ENCODE measurements at regions not wholly inside any gene's neighbourhood (a gene's known extent, or its start where the extent isn't known, plus 50 kb on each side); places are given as distances from the start of the nearest gene placed in this dataset.
"Not testable (repeated sequence)": the region's sequence is repeated elsewhere in the genome, so short reads cannot be mapped to it uniquely, and the experiment has no call there.

GRCh38 chrX:137194164-137194563 lies 160.4 kb upstream of the GPR101 start:
- Mint-ChIP-seq H3K9me3 (peaks cover 3% of the 10 kb centered on the region), H3K27ac (no peak overlapping the region), H3K4me3 (no peak overlapping the region), H3K36me3 (no peaks in the 10 kb centered on the region), H3K4me1 (no peaks in the 10 kb centered on the region), H3K27me3 (no peaks in the 10 kb centered on the region)
- ATAC-seq: no peak

GRCh38 chrX:137187540-137187939 lies 153.7 kb upstream of the GPR101 start:
- Mint-ChIP-seq H3K36me3 (no peaks in the 10 kb centered on the region), H3K4me1 (no peaks in the 10 kb centered on the region), H3K9me3 (peaks cover 3% of the 10 kb centered on the region), H3K4me3 (no peak overlapping the region), H3K27ac (no peak overlapping the region), H3K27me3 (no peaks in the 10 kb centered on the region)
- ATAC-seq: no peak

GRCh38 chrX:137178392-137178791 lies 144.6 kb upstream of the GPR101 start:
- Mint-ChIP-seq H3K9me3 (no peaks in the 10 kb centered on the region), H3K27me3 (no peaks in the 10 kb centered on the region), H3K4me1 (no peaks in the 10 kb centered on the region), H3K36me3 (no peaks in the 10 kb centered on the region), H3K4me3 (no peak overlapping the region), H3K27ac (no peak overlapping the region)
- no peak for ATAC-seq

- Mint-ChIP-seq H3K4me1 (no peaks in the 10 kb centered on the region), H3K4me3 (no peak overlapping the region), H3K9me3 (no peaks in the 10 kb centered on the region), H3K27me3 (no peaks in the 10 kb centered on the region), H3K27ac (no peak overlapping the region), H3K36me3 (no peaks in the 10 kb centered on the region)
- ATAC-seq: no peak
Observed at GRCh38 chrX:137172317-137172948, 138.6 kb upstream of the GPR101 start.

GRCh38 chrX:137171626-137172025 lies 137.8 kb upstream of the GPR101 start:
- ATAC-seq: no peak
- Mint-ChIP-seq H3K27ac (no peak overlapping the region), H3K9me3 (no peaks in the 10 kb centered on the region), H3K27me3 (no peaks in the 10 kb centered on the region), H3K4me3 (no peak overlapping the region), H3K36me3 (no peaks in the 10 kb centered on the region), H3K4me1 (no peaks in the 10 kb centered on the region)

GRCh38 chrX:137166591-137166990 lies 132.8 kb upstream of the GPR101 start:
- no peak overlapping the region for H3K4me3 Mint-ChIP-seq
- H3K27me3 Mint-ChIP-seq: no peaks in the 10 kb centered on the region
- no peak for ATAC-seq
- no peaks in the 10 kb centered on the region for H3K4me1 Mint-ChIP-seq
- H3K9me3 Mint-ChIP-seq: no peaks in the 10 kb centered on the region
- no peak overlapping the region for H3K27ac Mint-ChIP-seq
- no peaks in the 10 kb centered on the region for H3K36me3 Mint-ChIP-seq

GRCh38 chrX:137164329-137164728 lies 130.5 kb upstream of the GPR101 start:
- ATAC-seq: no peak
- Mint-ChIP-seq H3K4me3 (no peak overlapping the region), H3K9me3 (no peaks in the 10 kb centered on the region), H3K27ac (no peak overlapping the region), H3K27me3 (no peaks in the 10 kb centered on the region), H3K36me3 (no peaks in the 10 kb centered on the region), H3K4me1 (no peaks in the 10 kb centered on the region)

- Mint-ChIP-seq H3K36me3 (no peaks in the 10 kb centered on the region), H3K4me1 (no peaks in the 10 kb centered on the region), H3K9me3 (peaks cover 3% of the 10 kb centered on the region), H3K4me3 (no peak overlapping the region), H3K27me3 (no peaks in the 10 kb centered on the region), H3K27ac (no peak overlapping the region)
- ATAC-seq: no peak
Observed at GRCh38 chrX:137151403-137151802, 117.6 kb upstream of the GPR101 start.

- H3K4me1 Mint-ChIP-seq: no peaks in the 10 kb centered on the region
- H3K27me3 Mint-ChIP-seq: peaks cover 9% of the 10 kb centered on the region
- ATAC-seq: no peak
- no peaks in the 10 kb centered on the region for H3K36me3 Mint-ChIP-seq
- no peak overlapping the region for H3K27ac Mint-ChIP-seq
- H3K9me3 Mint-ChIP-seq: peaks cover 7% of the 10 kb centered on the region
- H3K4me3 Mint-ChIP-seq: no peak overlapping the region
Observed at GRCh38 chrX:137143864-137144263, 110.1 kb upstream of the GPR101 start.

GRCh38 chrX:137122651-137123050 lies 88.9 kb upstream of the GPR101 start:
- not testable (repeated sequence) for H3K4me1 Mint-ChIP-seq, H3K36me3 Mint-ChIP-seq, H3K9me3 Mint-ChIP-seq, H3K27ac Mint-ChIP-seq, H3K27me3 Mint-ChIP-seq, ATAC-seq, H3K4me3 Mint-ChIP-seq

GRCh38 chrX:137119049-137119448 lies 85.3 kb upstream of the GPR101 start:
- Mint-ChIP-seq H3K27ac (no peak overlapping the region), H3K9me3 (no peaks in the 10 kb centered on the region), H3K4me1 (no peaks in the 10 kb centered on the region), H3K36me3 (no peaks in the 10 kb centered on the region), H3K4me3 (no peak overlapping the region), H3K27me3 (no peaks in the 10 kb centered on the region)
- no peak for ATAC-seq

- Mint-ChIP-seq H3K27ac (no peak overlapping the region), H3K9me3 (no peaks in the 10 kb centered on the region), H3K36me3 (no peaks in the 10 kb centered on the region), H3K4me1 (no peaks in the 10 kb centered on the region), H3K4me3 (no peak overlapping the region), H3K27me3 (no peaks in the 10 kb centered on the region)
- no peak for ATAC-seq
Observed at GRCh38 chrX:137118536-137118935, 84.7 kb upstream of the GPR101 start.

GRCh38 chrX:137118136-137118535 lies 84.3 kb upstream of the GPR101 start:
- H3K27ac Mint-ChIP-seq: no peak overlapping the region
- no peak overlapping the region for H3K4me3 Mint-ChIP-seq
- H3K4me1 Mint-ChIP-seq: no peaks in the 10 kb centered on the region
- no peak for ATAC-seq
- no peaks in the 10 kb centered on the region for H3K9me3 Mint-ChIP-seq
- no peaks in the 10 kb centered on the region for H3K36me3 Mint-ChIP-seq
- H3K27me3 Mint-ChIP-seq: no peaks in the 10 kb centered on the region

GRCh38 chrX:137107877-137108276 lies 74.1 kb upstream of the GPR101 start:
- H3K9me3 Mint-ChIP-seq, H3K4me3 Mint-ChIP-seq: not testable (repeated sequence)

GRCh38 chrX:137101273-137101990 lies 67.6 kb upstream of the GPR101 start:
- H3K4me3 Mint-ChIP-seq: no peak overlapping the region
- no peaks in the 10 kb centered on the region for H3K27me3 Mint-ChIP-seq
- H3K4me1 Mint-ChIP-seq: no peaks in the 10 kb centered on the region
- H3K9me3 Mint-ChIP-seq: no peaks in the 10 kb centered on the region
- no peak overlapping the region for H3K27ac Mint-ChIP-seq
- H3K36me3 Mint-ChIP-seq: no peaks in the 10 kb centered on the region
- ATAC-seq: no peak

More at GRCh38 chrX:137107877-137108276, 74.1 kb upstream of the GPR101 start:
- not testable (repeated sequence) for H3K36me3 Mint-ChIP-seq, ATAC-seq, H3K27ac Mint-ChIP-seq, H3K27me3 Mint-ChIP-seq, H3K4me1 Mint-ChIP-seq
